HG02798 (cell line): ENCODE measurements at regions not wholly inside any gene's neighbourhood (a gene's known extent, or its start where the extent isn't known, plus 50 kb on each side); places are given as distances from the start of the nearest gene placed in this dataset.

Source experiments
- ATAC-seq: cut with Tn5 transposase; IDR thresholded peaks from one replicate; pipeline ENCODE4 v1.9.1; 2021; ENCODE audit warnings: mild to moderate bottlenecking; ENCODE audit not compliant: unreplicated experiment, poor library complexity

DNA sequence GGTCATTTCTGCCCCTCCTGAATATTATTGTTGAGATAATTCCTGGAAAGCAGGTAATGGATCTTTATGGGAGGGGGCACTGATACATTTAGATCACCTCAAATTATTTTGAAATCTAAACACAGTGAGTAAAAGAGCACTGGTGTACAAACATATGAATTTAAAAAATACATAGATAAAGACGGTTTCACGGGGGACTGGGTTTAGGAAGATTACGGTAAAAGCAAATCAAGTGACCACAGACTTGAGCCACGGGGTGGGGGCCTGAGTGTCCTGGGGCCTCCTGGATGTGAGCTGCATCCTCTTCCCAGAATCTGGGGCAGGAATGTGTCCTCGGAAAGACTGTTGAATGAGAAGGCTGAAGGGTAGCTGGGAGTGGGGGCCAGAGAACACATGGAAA is 219.1 kb upstream of the KLF6 start:
- ATAC-seq: no peak

DNA sequence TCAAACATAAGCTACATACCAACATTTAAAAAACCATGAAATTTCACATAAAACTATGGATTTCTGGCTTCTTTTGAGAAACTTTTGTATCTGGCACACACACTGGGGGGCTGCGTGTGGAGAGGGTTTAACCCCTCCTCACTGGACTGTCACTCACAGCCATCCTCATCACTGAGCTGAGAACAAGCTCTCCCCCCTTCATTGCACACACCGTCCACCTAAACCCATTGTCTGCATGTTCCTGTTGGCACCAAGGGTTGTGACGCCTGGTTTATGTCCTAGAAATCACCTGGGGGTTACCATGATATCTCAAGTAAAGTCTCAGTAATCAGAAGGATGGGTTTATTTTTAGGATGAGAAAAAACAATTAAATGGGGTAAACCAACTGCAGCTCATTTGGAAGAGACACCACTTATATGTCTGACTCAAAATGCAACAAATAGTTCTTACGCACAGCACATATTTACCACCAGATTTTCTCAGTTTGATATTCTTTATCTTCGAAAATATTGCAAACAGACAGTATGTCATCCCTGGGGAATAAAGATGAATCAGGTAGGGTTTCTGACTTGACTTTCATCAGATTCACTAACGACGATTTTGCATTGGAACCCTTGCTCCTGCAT is 218.5 kb upstream of the KLF6 start:
- ATAC-seq: no peak

DNA sequence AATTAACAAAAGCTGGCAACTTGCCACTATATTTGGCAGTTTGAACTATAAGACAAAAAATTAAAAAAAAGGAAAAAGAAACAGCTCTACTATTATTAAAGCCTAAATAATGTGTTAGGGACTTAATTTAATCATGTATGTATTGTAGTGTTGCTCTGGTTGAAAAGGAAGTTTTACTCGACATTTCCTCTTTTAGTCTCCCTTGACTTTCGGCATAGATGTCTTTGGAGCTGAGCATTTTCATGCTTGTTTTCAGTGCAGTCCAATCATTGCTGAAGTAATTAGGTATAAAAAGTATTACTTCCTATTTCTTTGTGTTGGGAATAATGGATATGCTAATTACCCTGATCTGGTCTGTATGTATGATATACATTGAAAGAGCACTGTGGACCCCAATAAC is 216.8 kb upstream of the KLF6 start:
- no peak for ATAC-seq

DNA sequence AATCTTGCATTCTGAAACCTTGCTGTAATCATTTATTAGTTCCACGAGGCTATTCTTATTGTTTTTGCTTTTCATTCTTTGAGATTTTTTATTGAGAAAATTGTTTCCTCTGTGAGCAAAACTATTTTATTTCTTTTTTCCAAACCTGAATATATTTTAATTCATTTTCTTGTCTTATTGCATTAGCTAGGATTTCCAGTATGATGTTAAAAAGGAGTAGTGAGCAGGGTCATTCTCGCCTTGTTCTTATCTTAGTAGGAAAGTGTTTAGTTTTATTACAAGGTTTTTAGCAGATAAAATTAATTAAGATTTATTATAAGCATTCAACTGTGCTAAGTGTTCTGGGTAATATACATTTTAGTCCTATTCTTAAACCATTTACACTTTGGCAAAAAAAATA is 214.6 kb upstream of the KLF6 start:
- ATAC-seq: no peak

DNA sequence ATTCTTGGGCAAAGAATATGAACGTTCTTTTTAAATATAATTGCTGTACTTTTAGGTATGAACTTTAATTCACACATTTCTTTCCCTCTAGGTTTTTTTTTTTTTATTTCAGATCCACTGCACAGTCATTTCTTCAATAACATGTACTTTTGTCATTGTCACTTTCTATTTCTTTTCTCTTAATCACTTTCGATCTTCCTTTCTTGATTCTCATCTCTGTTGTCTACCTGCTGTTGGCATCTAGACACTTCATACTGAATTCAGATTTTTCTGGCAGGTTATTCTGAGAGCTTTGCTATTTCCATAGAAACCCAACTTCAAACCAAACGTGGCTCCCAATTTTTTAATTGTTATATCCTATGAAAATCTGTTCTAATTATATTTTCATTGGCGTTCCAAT is 211.7 kb upstream of the KLF6 start:
- ATAC-seq: no peak

DNA sequence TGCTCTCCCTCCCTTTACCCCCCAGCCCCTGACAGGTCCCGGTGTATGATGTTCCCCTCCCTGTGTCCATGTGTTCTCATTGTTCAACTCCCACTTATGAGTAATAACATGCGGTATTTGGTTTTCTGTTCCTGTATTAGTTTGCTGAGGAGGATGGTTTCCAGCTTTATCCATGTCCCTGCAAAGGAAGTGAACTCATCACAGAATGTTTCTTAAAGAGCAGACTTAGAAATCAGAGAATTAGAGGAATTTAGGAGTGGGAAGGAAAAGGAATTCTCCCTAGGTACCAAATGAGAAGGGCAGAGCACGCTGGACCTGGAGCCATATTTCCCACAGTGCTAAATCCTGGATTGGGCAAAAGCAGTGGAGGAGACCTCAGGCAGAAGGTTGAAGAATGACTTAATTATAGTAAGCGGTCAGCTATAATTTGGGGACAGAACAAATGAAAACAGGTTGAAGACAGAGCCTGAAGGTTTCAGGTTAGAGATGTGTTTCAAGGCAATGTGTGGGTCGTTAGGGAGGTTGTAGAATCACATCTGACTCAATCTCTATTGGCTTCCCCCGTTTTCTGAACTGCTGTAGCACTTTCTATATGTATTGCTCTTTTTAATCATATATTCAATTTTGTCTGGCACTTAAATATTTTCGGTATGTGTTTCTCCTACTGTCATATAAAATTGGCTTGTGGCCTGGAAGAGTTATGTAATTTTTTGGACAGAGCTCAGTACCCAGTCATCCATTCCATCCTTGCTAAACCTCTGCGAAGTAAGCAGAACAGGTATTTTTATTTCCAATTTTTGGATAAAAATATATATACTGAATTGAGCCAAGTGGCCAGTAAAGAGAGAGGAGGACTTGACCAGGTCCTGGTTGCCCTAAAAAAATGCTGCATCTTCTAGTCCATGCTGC is 210.5 kb upstream of the KLF6 start:
- ATAC-seq: no peak

DNA sequence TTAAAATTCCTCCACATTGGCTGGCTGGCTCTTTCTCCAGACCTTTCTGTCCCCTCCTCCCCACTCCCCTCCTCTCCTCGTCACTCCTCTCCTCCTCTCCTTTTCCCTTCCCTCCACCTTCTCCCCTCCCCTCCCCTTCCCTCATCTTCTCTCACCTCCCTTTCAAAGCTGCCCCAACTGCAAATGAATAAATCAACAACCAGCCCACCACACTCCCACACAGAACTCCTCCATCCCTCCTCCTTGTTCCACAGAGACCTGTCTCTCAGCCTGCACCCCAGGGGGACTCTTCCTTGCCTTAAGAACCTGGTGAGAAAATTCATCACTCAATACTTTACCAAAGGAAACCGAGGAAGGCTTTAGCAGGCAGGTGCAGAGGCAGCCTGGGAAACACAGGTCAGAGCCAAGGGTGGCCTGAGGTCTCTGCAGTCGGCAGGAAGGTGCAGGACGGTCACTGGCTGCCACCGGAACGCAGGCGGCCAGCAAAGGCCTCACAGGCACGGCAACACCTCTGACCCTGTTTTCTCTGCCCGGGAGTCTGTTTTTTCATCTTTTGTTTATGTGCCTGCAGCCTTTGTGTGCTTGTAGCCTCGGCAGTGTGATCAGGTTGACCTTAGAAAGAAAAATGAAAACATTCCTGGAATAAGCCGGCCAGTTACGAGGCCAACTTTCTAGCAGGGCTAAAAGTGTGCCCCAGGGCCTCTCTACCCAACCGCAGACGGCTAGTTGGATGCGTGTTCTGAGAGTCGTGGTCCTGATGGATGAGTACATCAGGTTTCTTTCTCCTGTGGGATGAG is 207.6 kb upstream of the KLF6 start:
- ATAC-seq: no peak

DNA sequence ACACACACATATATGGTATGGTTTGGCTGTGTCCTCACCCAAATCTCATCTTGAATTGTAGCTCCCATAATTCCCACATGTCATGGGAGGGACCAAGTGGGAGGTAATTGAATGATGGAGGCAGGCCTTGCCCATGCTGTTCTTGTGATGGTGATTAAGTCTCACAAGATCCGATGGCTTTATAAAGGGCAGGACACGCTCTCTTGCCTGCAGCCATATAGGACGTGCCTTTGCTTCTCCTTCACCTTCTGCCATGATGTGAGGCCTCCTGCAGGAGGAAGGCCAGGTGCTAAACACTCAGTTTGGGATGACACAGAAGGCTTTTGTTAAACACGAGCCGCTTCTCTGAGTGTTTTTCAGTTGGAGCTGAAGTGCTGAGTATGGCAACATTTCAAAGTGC is 205.3 kb upstream of the KLF6 start:
- no peak for ATAC-seq

DNA sequence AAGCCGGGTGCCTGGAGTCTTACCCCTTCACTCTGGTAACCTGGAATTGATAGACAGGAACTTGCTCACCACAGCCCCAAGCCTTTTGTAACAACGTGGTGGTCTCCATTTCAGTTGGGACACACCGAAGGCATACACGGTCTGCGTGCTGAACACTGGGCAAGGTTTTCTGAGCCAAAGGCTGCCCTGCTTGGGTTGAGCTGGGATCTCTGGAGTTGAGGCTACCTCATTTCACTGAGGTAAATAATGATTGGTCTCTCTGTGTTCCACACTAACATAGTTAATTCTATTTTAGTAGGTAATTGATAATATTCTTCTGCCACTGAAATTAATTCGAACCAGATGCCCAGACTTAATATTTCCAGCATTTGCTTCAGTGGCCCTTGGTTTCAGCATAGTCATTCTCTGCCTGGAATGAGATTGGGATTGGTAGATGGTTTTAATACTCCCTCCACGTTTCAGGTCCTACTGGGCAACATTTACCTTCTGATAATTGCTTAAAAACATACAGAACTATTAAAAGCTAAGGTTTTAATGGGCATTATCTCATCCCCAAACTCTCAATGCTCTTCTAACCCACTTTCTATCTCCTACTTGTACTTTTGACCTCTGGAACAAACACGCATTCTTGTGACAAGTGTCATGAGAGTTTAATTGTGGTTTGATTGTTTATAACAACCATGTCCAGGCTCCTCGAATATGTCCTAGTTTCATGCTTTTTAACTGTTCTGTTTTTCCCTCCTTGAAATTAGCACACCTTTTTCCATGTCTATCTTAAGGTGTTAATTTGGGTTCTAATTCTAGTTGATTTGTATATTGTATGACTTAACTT is 202.3 kb upstream of the KLF6 start:
- no peak for ATAC-seq

DNA sequence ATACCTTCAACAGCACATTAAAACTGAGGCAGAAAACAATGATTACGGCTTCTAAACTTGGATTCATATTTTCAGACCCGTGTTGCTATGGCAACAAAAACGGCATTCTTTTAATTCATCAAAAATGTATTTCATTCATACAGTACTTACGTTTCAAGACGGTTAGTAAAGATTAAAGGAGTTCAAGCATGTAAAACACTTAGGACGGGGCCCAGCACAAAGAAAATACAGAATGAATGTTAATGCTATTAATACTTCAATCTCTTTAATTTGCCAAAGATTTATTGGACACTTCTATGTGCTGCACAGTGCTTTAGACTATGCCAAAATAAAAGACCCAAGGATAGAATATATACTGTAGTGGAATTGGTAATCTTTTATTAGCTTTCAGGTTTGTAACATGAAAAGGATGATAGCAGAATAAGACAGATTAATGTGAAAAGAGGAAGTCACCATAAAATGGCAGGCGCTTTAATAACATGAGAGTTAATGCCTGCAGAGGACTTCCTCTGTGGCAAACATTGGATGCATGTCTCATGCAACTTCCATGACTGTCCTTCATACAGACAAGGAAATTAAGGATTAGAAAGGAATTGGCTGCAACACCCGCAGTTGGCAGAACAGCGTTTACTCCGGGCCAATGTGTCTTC is 201.6 kb upstream of the KLF6 start:
- ATAC-seq: no peak

DNA sequence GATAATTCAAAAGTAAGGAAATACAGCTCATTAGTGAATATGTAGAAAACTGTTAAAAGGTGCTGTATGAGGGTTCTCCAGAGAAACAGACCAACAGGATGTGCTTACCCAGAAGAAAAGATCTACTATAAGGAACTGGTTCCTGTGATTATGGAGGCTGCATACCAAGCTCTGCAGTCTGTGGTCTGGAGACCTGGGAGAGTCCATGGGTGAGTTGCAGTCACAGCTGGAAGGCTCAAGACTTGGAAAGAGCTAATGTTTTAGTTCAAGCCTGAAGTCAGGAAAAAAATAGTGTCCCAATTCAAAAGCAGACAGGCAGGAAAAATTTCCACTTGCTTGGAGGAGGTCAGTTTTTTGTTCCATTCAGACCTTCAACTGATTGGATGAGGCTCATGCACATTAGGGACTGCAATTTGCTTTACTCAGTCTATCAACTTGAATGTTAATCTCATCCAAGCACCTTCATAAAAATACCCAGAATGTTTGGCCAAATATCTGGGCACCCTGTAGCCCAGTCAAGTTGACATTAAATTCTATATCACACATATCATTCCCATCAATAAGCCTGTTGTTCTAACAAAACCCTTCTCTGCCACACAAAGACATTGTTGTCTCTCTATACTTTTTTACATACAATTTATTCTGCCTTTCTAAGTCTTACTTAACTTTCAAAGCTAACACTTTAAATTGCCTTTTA is 197.9 kb upstream of the KLF6 start:
- no peak for ATAC-seq

DNA sequence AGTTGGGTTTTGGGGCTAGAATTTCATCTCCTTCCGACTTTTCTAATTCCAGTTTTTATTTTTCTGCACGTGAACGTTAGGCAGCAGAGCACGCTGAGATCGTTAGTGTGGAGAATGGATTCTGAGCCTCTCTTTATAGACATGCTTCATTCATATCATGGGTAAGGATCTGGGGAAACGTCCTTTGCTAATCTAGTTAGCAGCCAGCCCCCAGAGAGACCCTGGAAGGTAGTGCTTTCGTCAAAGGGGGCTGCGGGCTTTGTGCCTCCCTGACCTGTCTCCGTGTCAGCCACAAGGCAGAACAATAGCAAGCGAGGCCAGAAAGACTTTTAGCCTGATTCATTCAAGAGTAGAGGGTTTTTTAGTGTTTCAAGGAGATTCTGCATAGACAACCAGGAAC is 196.3 kb upstream of the KLF6 start:
- no peak for ATAC-seq

DNA sequence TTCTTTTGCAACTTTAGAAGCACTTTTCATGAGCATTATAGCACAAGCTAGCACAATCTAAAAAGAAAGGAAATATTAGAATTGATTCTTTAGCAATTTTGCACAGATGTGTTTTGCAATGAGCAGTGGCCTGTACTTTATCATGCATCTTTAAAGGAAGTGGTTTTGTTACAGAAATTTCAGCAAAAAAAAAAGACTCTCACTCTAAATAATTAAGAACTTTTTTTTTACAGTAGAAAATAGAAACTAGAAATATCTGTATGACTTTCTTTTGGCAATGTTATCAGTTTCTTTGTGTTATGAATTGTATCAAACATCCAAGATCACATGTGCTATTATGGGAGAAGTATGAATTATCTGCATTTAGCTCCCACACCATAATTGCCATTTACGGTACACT is 195.7 kb upstream of the KLF6 start:
- ATAC-seq: no peak

DNA sequence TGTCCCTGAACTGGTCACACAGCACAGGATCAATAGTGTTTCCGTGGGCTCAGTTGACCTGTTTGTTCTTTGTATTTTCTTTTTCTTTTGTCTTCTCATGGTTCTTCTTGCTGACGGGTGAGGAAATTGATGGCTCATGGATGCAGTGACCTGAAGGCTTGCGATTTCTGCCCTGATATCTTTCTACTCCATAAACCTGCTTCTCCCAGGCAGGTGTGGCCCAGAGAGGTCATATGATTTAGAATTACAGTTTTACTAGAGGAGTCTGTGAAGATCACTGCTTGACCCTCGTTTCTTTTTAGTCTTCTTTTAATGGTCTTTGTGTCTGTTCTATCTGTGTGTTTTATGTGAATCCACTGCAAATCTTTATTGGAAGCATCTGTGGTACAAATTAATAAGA is 195.1 kb upstream of the KLF6 start:
- ATAC-seq: no peak

DNA sequence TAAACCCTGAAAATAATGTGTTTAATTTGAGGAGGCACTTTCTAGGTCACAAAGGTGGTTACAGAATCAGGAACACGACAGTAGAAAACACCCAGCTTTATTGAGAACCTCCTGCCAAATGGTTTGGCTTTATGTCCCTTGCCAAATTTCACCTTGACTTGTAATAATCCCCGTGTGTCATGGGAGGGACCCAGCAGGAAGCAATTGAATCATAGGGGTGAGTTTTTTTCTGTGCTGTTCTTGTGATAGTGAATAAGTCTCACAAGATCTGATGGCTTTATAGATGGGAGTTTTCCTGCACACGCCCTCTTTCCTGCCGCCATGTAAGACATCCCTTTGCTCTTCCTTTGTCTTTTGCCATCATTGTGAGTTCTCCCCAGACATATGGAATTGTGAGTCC is 193.8 kb upstream of the KLF6 start:
- ATAC-seq: no peak

DNA sequence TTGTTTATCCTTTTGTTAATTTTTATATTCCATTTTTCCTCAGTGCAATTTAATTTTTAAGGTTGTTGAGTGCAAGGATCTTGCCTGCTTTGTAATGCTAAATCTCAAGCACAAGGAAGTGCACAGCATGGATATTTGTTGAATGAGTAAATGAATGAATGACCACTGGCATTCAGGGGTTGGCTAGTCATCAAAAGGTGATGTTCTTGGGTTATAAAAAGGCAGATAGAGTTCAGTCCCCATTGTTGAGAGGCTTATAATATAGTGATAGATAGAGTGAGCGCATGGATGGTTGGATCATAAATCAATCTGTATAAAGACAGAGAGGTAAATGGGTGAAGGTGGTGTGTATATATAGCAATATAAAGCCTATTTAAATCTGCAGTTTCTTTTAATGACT is 193.2 kb upstream of the KLF6 start:
- ATAC-seq: no peak

DNA sequence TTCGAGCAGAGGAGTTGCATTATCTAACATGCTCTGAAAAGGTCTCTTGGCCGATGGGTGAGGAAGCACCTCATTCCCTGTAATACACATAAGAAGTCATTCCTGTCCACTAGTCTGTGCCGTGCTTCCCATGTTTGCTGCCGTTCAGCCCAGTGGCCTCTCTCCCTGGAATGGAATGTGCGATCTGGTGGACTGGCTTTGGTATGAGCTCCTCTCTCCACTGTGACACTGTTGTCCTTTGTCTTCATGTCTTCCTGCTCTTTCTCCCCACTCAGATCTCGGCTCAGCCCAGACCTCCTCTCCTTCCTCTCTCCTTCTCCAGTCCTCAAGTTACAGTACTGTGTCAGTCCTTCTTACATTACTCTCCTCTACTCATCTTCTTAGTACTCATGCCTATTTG is 192.8 kb upstream of the KLF6 start:
- no peak for ATAC-seq

DNA sequence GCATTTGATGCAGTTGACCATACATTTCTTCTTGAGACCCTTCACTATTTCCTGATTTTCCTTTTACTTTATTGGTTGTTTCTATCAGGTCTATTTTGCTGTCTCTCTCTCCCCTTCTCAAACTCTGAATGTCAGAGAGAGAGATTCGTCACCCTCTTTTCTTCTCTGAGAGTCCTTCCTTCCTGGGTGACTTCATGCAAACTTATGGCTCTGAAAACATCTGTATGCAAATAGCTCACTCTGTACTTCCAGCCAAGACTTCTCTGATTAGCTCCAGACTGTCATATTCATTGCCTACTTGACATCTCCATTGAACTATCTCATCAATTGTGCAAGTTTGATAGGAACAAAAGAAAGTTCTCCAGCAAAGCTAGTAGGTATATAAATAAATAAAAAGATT is 191.7 kb upstream of the KLF6 start:
- ATAC-seq: no peak

DNA sequence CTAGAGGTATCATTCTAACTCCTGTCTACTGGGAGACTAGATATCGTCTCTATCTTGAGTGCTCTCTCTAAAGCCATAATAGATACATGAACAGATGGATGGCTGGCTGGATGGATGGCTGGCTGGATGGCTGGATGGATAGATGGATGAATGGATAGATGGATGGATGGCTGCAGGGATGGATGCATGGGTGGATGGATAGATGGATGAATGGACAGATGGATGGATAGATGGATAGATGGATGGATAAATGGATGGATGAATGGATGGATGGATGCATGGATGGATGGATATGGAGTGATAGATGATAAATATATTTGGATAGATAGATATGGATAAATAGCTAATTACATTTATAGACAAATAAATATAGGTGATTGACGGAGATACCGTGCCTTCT is 191.2 kb upstream of the KLF6 start:
- no peak for ATAC-seq
